B cell (primary cell): ENCODE measurements at regions not wholly inside any gene's neighbourhood (a gene's known extent, or its start where the extent isn't known, plus 50 kb on each side); places are given as distances from the start of the nearest gene placed in this dataset.

Source experiments
- ATAC-seq: fragments of 200-7000 bp; cut with Tn5 transposase; one replicate; pipeline ENCODE4 v1.10.0; 2021; ENCODE audit warnings: low read depth, mild to moderate bottlenecking, moderate number of reproducible peaks, moderate library complexity
- CTCF ChIA-PET: fragments of 350-600 bp; sonication (Branson Sonifier 250); formaldehyde crosslinking; loops from one replicate; lab custom pipeline; 2021; ENCODE audit warnings: antibody characterized with exemption, inconsistent platforms; lab: Charles Lee
- POLR2A ChIA-PET: fragments of 350-600 bp; sonication (Branson Sonifier 250); formaldehyde crosslinking; loops from one replicate; lab custom pipeline; 2021; ENCODE audit warnings: antibody characterized with exemption; lab: Charles Lee
- DNase-seq: peaks from one replicate; pipeline ENCODE4 v3.0.0; 2013
- H2AFZ ChIP-seq: 2 replicates; pipeline ENCODE4 v1.6.1; 2012; ENCODE audit warnings: mild to moderate bottlenecking, low read depth, low read length; ENCODE audit not compliant: insufficient read depth, poor library complexity, severe bottlenecking
- H3K27ac ChIP-seq, 2 donors: 1 replicate in 1 of 2; 2 replicates in 1 of 2; pipeline ENCODE4 v1.5.1; 2012 to 2013; ENCODE audit warnings: low read length in 2 of 2, mild to moderate bottlenecking in 2 of 2, moderate library complexity in 1 of 2
- H3K27me3 ChIP-seq, 4 experiments: fragments of 200-600 bp in 1 of 4; sonication (generic) in 1 of 4; replicated peaks in 1 of 4; 1 replicate in 2 of 4; 2 replicates in 2 of 4; pipeline versions ENCODE4 v1.6.1 to v1.7.0; 2013 to 2016; ENCODE audit warnings: low read length in 3 of 4, mild to moderate bottlenecking in 2 of 4, mixed read lengths in 1 of 4, moderate library complexity in 1 of 4; ENCODE audit not compliant: insufficient read depth in 4 of 4, control insufficient read depth in 3 of 4; ENCODE audit errors: control extremely low read depth in 1 of 4
- H3K36me3 ChIP-seq, 2 experiments: replicated peaks in 1 of 2; 1 replicate in 1 of 2; 2 replicates in 1 of 2; pipeline versions ENCODE4 v1.6.1 to v1.7.1; 2013; ENCODE audit warnings: low read length in 1 of 2; ENCODE audit not compliant: insufficient read depth in 2 of 2, control insufficient read depth in 1 of 2; ENCODE audit errors: control extremely low read depth in 1 of 2, extremely low read depth in 1 of 2
- H3K4me1 ChIP-seq, 2 donors: fragments of 200-600 bp in 1 of 2; sonication (generic) in 1 of 2; 1 replicate in 1 of 2; 2 replicates in 1 of 2; pipeline versions ENCODE4 v1.5.1 to v1.6.1; 2013 to 2017; ENCODE audit warnings: low read length in 2 of 2; ENCODE audit not compliant: control insufficient read depth in 2 of 2, insufficient read depth in 2 of 2
- H3K4me2 ChIP-seq: replicated peaks from 2 replicates; pipeline ENCODE3; 2012; ENCODE audit warnings: mild to moderate bottlenecking, low read depth, low read length; ENCODE audit not compliant: poor library complexity, severe bottlenecking
- H3K4me3 ChIP-seq, 5 experiments: fragments of 200-600 bp in 1 of 5; sonication (generic) in 1 of 5; 1 replicate in 3 of 5; 2 replicates in 2 of 5; pipeline versions ENCODE4 v1.5.1 to v1.7.0; 2011 to 2016; ENCODE audit warnings: low read length in 4 of 5, mild to moderate bottlenecking in 4 of 5, low read depth in 2 of 5, control low read depth in 1 of 5, moderate library complexity in 1 of 5; ENCODE audit not compliant: insufficient read depth in 1 of 5; ENCODE audit errors: control extremely low read depth in 1 of 5, extremely low read depth in 1 of 5
- H3K79me2 ChIP-seq: fragments of 200-600 bp; sonication (generic); one replicate; pipeline ENCODE4 v1.6.0; 2016; ENCODE audit warnings: low read length; ENCODE audit not compliant: control insufficient read depth, insufficient read depth
- H3K9ac ChIP-seq: fragments of 200-600 bp; sonication (generic); 2 replicates; pipeline ENCODE4 v1.6.1; 2017; ENCODE audit warnings: mild to moderate bottlenecking, low read length, moderate library complexity
- H3K9me3 ChIP-seq, 3 donors: one replicate each; pipeline versions ENCODE4 v1.6.1 to v1.7.1; 2013; ENCODE audit warnings: low read length in 2 of 3; ENCODE audit not compliant: control insufficient read depth in 2 of 3, insufficient read depth in 1 of 3; ENCODE audit errors: control extremely low read depth in 1 of 3
- H4K20me1 ChIP-seq: 2 replicates; pipeline ENCODE4 v1.6.0; 2012; ENCODE audit warnings: mild to moderate bottlenecking, low read length; ENCODE audit not compliant: insufficient read depth, control insufficient read depth, poor library complexity, severe bottlenecking
- H3K27ac Mint-ChIP-seq: one replicate; pipeline ENCODE4 v1.8.0; 2021; ENCODE audit warnings: mixed read lengths
- H3K27me3 Mint-ChIP-seq: one replicate; pipeline ENCODE4 v1.8.0; 2021; ENCODE audit warnings: mixed read lengths
- H3K4me1 Mint-ChIP-seq: one replicate; pipeline ENCODE4 v1.8.0; 2021; ENCODE audit warnings: mixed read lengths
- H3K4me3 Mint-ChIP-seq: one replicate; pipeline ENCODE4 v1.8.0; 2021; ENCODE audit warnings: mixed read lengths
- H3K9me3 Mint-ChIP-seq: one replicate; pipeline ENCODE4 v1.8.0; 2022; ENCODE audit warnings: mixed read lengths; ENCODE audit not compliant: insufficient read depth
- CTCF ChIP-seq: fragments of 200-600 bp; IDR thresholded peaks from one replicate; pipeline ENCODE4 v1.8.0; 2022; ENCODE audit warnings: antibody characterized with exemption, mild to moderate bottlenecking
- EZH2 ChIP-seq: IDR thresholded peaks from 2 replicates; pipeline ENCODE4 v1.6.1; 2012; ENCODE audit warnings: borderline replicate concordance, low read depth, mild to moderate bottlenecking, moderate library complexity, low read length; ENCODE audit not compliant: insufficient read depth, poor library complexity, severe bottlenecking
- WGBS: methylation state at CpG from one replicate; pipeline ENCODE4 v1.1.5; 2013; ENCODE audit warnings: missing lambda C conversion rate; ENCODE audit not compliant: insufficient coverage; 5-methylcytosine and 5-hydroxymethylcytosine counted together
- intact Hi-C: fragments of 100-400 bp; cut with micrococcal nuclease; formaldehyde crosslinking; loops from one replicate; pipeline ENCODE4 v1.10.0; 2022

GRCh38 chr13:39196965-39197646, 158.8 kb downstream of the NHLRC3 start:
- ATAC-seq: no peak
- no peaks in the 10 kb centered on the region for H3K4me1 ChIP-seq
- H3K4me3 ChIP-seq: no peak overlapping the region
- no peak overlapping the region for H3K27ac ChIP-seq
- no peak overlapping the region for H3K4me2 ChIP-seq
- H3K36me3 ChIP-seq: no peaks in the 10 kb centered on the region
- no peak overlapping the region for H3K9ac ChIP-seq
- no peak for TF ChIP-seq EZH2
- TF ChIP-seq CTCF: no peak
- no peaks in the 10 kb centered on the region for H4K20me1 ChIP-seq
- H3K9me3 ChIP-seq: no peaks in the 10 kb centered on the region
- H3K79me2 ChIP-seq: no peaks in the 10 kb centered on the region
- Mint-ChIP-seq H3K4me3 (no peak overlapping the region), H3K27me3 (peaks cover 12% of the 10 kb centered on the region), H3K27ac (no peak overlapping the region), H3K4me1 (no peaks in the 10 kb centered on the region), H3K9me3 (no peaks in the 10 kb centered on the region)
- POLR2A ChIA-PET: no interaction called here
- intact Hi-C loops: no loop called here
- no peak for DNase-seq
- H2AFZ ChIP-seq: no peak overlapping the region
- CTCF ChIA-PET: no interaction called here
- WGBS: 100% methylated on average over 1 of the region's 5 CpGs
- H3K27me3 ChIP-seq: no peaks in the 10 kb centered on the region

- ChIA-PET CTCF (no interaction called here), POLR2A (no interaction called here)
- DNase-seq (no peak), ATAC-seq (no peak)
- intact Hi-C loops: no loop called here
- no peak overlapping the region for H2AFZ ChIP-seq
- no peaks in the 10 kb centered on the region for H3K4me1 Mint-ChIP-seq
- H4K20me1 ChIP-seq: no peaks in the 10 kb centered on the region
- no peaks in the 10 kb centered on the region for H3K79me2 ChIP-seq
- H3K4me2 ChIP-seq: no peak overlapping the region
- peaks cover 12% of the 10 kb centered on the region for H3K27me3 Mint-ChIP-seq
- no peak overlapping the region for H3K4me3 ChIP-seq
- no peaks in the 10 kb centered on the region for H3K27me3 ChIP-seq
- no peak overlapping the region for H3K9ac ChIP-seq
- H3K36me3 ChIP-seq: no peaks in the 10 kb centered on the region
- no peaks in the 10 kb centered on the region for H3K4me1 ChIP-seq
- H3K4me3 Mint-ChIP-seq: no peak overlapping the region
- no peak overlapping the region for H3K27ac ChIP-seq
- H3K27ac Mint-ChIP-seq: no peak overlapping the region
- no peak for TF ChIP-seq CTCF
- TF ChIP-seq EZH2: no peak
- no peaks in the 10 kb centered on the region for H3K9me3 ChIP-seq
- no peaks in the 10 kb centered on the region for H3K9me3 Mint-ChIP-seq
Observed at GRCh38 chr13:39197647-39198007, 159.4 kb downstream of the NHLRC3 start.
